WTC11 (cell line): ENCODE measurements at regions not wholly inside any gene's neighbourhood (a gene's known extent, or its start where the extent isn't known, plus 50 kb on each side); places are given as distances from the start of the nearest gene placed in this dataset.

Source experiments
- CBFB ChIP-seq: sonication (generic); formaldehyde crosslinking; IDR thresholded peaks from 2 replicates; pipeline ENCODE4 v1.8.1; 2022; ENCODE audit warnings: mild to moderate bottlenecking, low read depth, missing genetic modification reagents
- CTCF ChIP-seq: fragments of 200-600 bp; IDR thresholded peaks from 2 replicates; pipeline ENCODE4 v1.8.0; 2022; ENCODE audit warnings: antibody characterized with exemption
- ESRRA ChIP-seq: sonication (generic); formaldehyde crosslinking; IDR thresholded peaks from 2 replicates; pipeline ENCODE4 v1.8.1; 2022; ENCODE audit warnings: mild to moderate bottlenecking, missing genetic modification reagents, borderline replicate concordance
- JUN ChIP-seq: sonication (generic); formaldehyde crosslinking; IDR thresholded peaks from 2 replicates; pipeline ENCODE4 v1.8.0; 2023; ENCODE audit warnings: mild to moderate bottlenecking, missing genetic modification reagents
- MLX ChIP-seq: sonication (generic); formaldehyde crosslinking; IDR thresholded peaks from 2 replicates; pipeline ENCODE4 v1.8.1; 2023; ENCODE audit warnings: mild to moderate bottlenecking, missing genetic modification reagents, moderate library complexity
- NFYB ChIP-seq: sonication (generic); formaldehyde crosslinking; conservative IDR thresholded peaks from 2 replicates; pipeline ENCODE4 v1.8.0; 2022; ENCODE audit warnings: low read depth, missing genetic modification reagents
- SMAD4 ChIP-seq: sonication (generic); formaldehyde crosslinking; IDR thresholded peaks from 2 replicates; pipeline ENCODE4 v1.8.0; 2022; ENCODE audit warnings: mild to moderate bottlenecking, missing genetic modification reagents
- TEAD4 ChIP-seq: sonication (generic); formaldehyde crosslinking; IDR thresholded peaks from 2 replicates; pipeline ENCODE4 v1.8.0; 2022; ENCODE audit warnings: mild to moderate bottlenecking, missing genetic modification reagents
- ZBTB21 ChIP-seq: sonication (generic); formaldehyde crosslinking; IDR thresholded peaks from 2 replicates; pipeline ENCODE4 v1.8.1; 2023; ENCODE audit warnings: mild to moderate bottlenecking, missing genetic modification reagents, borderline replicate concordance
- ZMAT4 ChIP-seq: fragments of 250-450 bp; sonication (Bioruptor Pico); IDR thresholded peaks from 2 replicates; pipeline ENCODE4 v1.9.0; 2021; ENCODE audit warnings: mild to moderate bottlenecking
- ZNF416 ChIP-seq: fragments of 250-450 bp; sonication (Bioruptor Pico); IDR thresholded peaks from 2 replicates; pipeline ENCODE4 v1.9.0; 2021; ENCODE audit warnings: mild to moderate bottlenecking, inconsistent platforms
- TF ChIP-seq, protein P1 (sequence below): sonication (generic); formaldehyde crosslinking; IDR thresholded peaks from 2 replicates; pipeline ENCODE4 v1.8.1; 2023; ENCODE audit warnings: mild to moderate bottlenecking, missing genetic modification reagents, borderline replicate concordance

- TF ChIP-seq MLX (CRISPR knock-in tag): no peak
- TF ChIP-seq SMAD4 (CRISPR knock-in tag): no peak
- TF ChIP-seq NFYB (CRISPR knock-in tag): no peak
- no peak for TF ChIP-seq JUN (CRISPR knock-in tag)
- TF ChIP-seq, protein P1, sequence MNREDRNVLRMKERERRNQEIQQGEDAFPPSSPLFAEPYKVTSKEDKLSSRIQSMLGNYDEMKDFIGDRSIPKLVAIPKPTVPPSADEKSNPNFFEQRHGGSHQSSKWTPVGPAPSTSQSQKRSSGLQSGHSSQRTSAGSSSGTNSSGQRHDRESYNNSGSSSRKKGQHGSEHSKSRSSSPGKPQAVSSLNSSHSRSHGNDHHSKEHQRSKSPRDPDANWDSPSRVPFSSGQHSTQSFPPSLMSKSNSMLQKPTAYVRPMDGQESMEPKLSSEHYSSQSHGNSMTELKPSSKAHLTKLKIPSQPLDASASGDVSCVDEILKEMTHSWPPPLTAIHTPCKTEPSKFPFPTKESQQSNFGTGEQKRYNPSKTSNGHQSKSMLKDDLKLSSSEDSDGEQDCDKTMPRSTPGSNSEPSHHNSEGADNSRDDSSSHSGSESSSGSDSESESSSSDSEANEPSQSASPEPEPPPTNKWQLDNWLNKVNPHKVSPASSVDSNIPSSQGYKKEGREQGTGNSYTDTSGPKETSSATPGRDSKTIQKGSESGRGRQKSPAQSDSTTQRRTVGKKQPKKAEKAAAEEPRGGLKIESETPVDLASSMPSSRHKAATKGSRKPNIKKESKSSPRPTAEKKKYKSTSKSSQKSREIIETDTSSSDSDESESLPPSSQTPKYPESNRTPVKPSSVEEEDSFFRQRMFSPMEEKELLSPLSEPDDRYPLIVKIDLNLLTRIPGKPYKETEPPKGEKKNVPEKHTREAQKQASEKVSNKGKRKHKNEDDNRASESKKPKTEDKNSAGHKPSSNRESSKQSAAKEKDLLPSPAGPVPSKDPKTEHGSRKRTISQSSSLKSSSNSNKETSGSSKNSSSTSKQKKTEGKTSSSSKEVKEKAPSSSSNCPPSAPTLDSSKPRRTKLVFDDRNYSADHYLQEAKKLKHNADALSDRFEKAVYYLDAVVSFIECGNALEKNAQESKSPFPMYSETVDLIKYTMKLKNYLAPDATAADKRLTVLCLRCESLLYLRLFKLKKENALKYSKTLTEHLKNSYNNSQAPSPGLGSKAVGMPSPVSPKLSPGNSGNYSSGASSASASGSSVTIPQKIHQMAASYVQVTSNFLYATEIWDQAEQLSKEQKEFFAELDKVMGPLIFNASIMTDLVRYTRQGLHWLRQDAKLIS (CRISPR knock-in tag): no peak
- no peak for TF ChIP-seq CBFB (CRISPR knock-in tag)
- TF ChIP-seq CTCF: no peak
- TF ChIP-seq ESRRA (CRISPR knock-in tag): no peak
- TF ChIP-seq ZBTB21 (CRISPR knock-in tag): no peak
- TF ChIP-seq TEAD4: no peak
- TF ChIP-seq ZMAT4 (CRISPR knock-in tag): no peak
- no peak for TF ChIP-seq ZNF416 (CRISPR knock-in tag)
Measured at GRCh38 chr1:72485801-72486200, 203.5 kb upstream of the NEGR1 start.
